Neural cell (in vitro differentiated cells): ENCODE measurements at regions not wholly inside any gene's neighbourhood (a gene's known extent, or its start where the extent isn't known, plus 50 kb on each side); places are given as distances from the start of the nearest gene placed in this dataset.

Experiments used
- H2AFZ ChIP-seq: fragments of 200-600, 300-800 bp; sonication (generic), shearing (Covaris generic); 2 replicates; pipeline ENCODE4 v1.6.0; 2014; ENCODE audit warnings: low read depth, mild to moderate bottlenecking, antibody characterized with exemption, low read length, moderate library complexity
- H3F3A ChIP-seq: fragments of 200-600 bp; shearing (Covaris generic); 2 replicates; pipeline ENCODE4 v1.6.1; 2016; ENCODE audit warnings: mild to moderate bottlenecking, moderate library complexity, mixed read lengths, antibody characterized with exemption, low read length; ENCODE audit not compliant: insufficient read depth, poor library complexity, severe bottlenecking
- H3K27ac ChIP-seq: fragments of 200-600, 300-800 bp; sonication (generic), shearing (Covaris generic); 2 replicates; pipeline ENCODE4 v1.5.1; 2014; ENCODE audit warnings: mild to moderate bottlenecking, low read length, moderate library complexity
- H3K27me3 ChIP-seq: fragments of 300-800, 200-600 bp; sonication (generic), shearing (Covaris generic); 2 replicates; pipeline ENCODE4 v1.6.0; 2014; ENCODE audit warnings: mild to moderate bottlenecking, low read depth, low read length, moderate library complexity; ENCODE audit not compliant: insufficient read depth
- H3K36me3 ChIP-seq: fragments of 300-800, 200-600 bp; sonication (generic), shearing (Covaris generic); 2 replicates; pipeline ENCODE4 v1.5.1; 2014; ENCODE audit warnings: mild to moderate bottlenecking, antibody characterized with exemption, low read length, moderate library complexity; ENCODE audit not compliant: insufficient read depth
- H3K4me2 ChIP-seq: fragments of 300-800, 200-600 bp; sonication (generic), shearing (Covaris generic); 2 replicates; pipeline ENCODE4 v1.6.0; 2014; ENCODE audit warnings: mild to moderate bottlenecking, low read length
- H3K4me3 ChIP-seq: fragments of 300-800, 200-600 bp; sonication (generic), shearing (Covaris generic); 2 replicates; pipeline ENCODE4 v1.5.1; 2014; ENCODE audit warnings: mild to moderate bottlenecking, low read length, moderate library complexity
- H3K79me2 ChIP-seq: fragments of 200-600 bp; shearing (Covaris generic); replicated peaks from 2 replicates; pipeline ENCODE4 v1.6.0; 2014; ENCODE audit warnings: mild to moderate bottlenecking, low read length, moderate library complexity; ENCODE audit not compliant: insufficient read depth
- H3K9ac ChIP-seq: fragments of 300-800, 200-600 bp; sonication (generic), shearing (Covaris generic); 2 replicates; pipeline ENCODE4 v1.6.1; 2016; ENCODE audit warnings: mild to moderate bottlenecking, low read length, mixed read lengths
- H3K9me2 ChIP-seq: fragments of 200-600 bp; shearing (Covaris generic); 2 replicates; pipeline ENCODE4 v1.6.1; 2016; ENCODE audit warnings: mild to moderate bottlenecking, low read length, mixed read lengths; ENCODE audit not compliant: insufficient read depth
- H3K9me3 ChIP-seq: fragments of 200-600, 300-800 bp; sonication (generic), shearing (Covaris generic); 2 replicates; pipeline ENCODE4 v1.6.1; 2016; ENCODE audit warnings: mild to moderate bottlenecking, mixed run types, low read length, moderate library complexity, mixed read lengths
- H4K20me1 ChIP-seq: fragments of 200-600 bp; shearing (Covaris generic); 2 replicates; pipeline ENCODE4 v1.6.1; 2016; ENCODE audit warnings: mild to moderate bottlenecking, mixed run types; ENCODE audit not compliant: insufficient read depth
- EP300 ChIP-seq: fragments of 450-650 bp; conservative IDR thresholded peaks from 2 replicates; pipeline ENCODE4 v1.6.1; 2014; ENCODE audit warnings: antibody characterized with exemption, mild to moderate bottlenecking, moderate library complexity; ENCODE audit not compliant: poor library complexity, severe bottlenecking
- EZH2 ChIP-seq: fragments of 200-600, 300-800 bp; shearing (Covaris generic), sonication (generic); IDR thresholded peaks from 2 replicates; pipeline ENCODE4 v1.6.1; 2014; ENCODE audit warnings: antibody characterized with exemption, low read length, borderline replicate concordance, mild to moderate bottlenecking; ENCODE audit not compliant: insufficient read depth, poor library complexity, severe bottlenecking
- MXI1 ChIP-seq: fragments of 450-650 bp; conservative IDR thresholded peaks from 2 replicates; pipeline ENCODE4 v1.6.1; 2014; ENCODE audit warnings: antibody characterized with exemption, mild to moderate bottlenecking; ENCODE audit not compliant: poor library complexity, severe bottlenecking
- POLR2AphosphoS5 ChIP-seq: IDR thresholded peaks from 2 replicates; pipeline ENCODE4 v1.6.1; 2012
- RAD21 ChIP-seq: fragments of 450-650 bp; conservative IDR thresholded peaks from 2 replicates; pipeline ENCODE4 v1.6.1; 2014; ENCODE audit warnings: antibody characterized with exemption, mild to moderate bottlenecking, moderate library complexity
- REST ChIP-seq: IDR thresholded peaks from 2 replicates; pipeline ENCODE4 v1.6.1; 2012; ENCODE audit warnings: borderline replicate concordance
- TAF1 ChIP-seq: IDR thresholded peaks from 2 replicates; pipeline ENCODE4 v1.6.1; 2012; ENCODE audit warnings: low read depth
- TF ChIP-seq, protein P1 (sequence below): fragments of 450-650 bp; IDR thresholded peaks from 2 replicates; pipeline ENCODE4 v1.5.1; 2014; ENCODE audit warnings: antibody characterized with exemption, mild to moderate bottlenecking, moderate library complexity; ENCODE audit not compliant: poor library complexity, severe bottlenecking

- no peaks in the 10 kb centered on the region for H3K79me2 ChIP-seq
- no peak overlapping the region for H2AFZ ChIP-seq
- H3K9ac ChIP-seq, result no peak overlapping the region
- H3K27me3 ChIP-seq, result no peaks in the 10 kb centered on the region
- no peaks in the 10 kb centered on the region for H3K36me3 ChIP-seq
- peaks cover 3% of the 10 kb centered on the region for H3K9me3 ChIP-seq
- no peaks in the 10 kb centered on the region for H4K20me1 ChIP-seq
- no peaks in the 10 kb centered on the region for H3F3A ChIP-seq
- H3K27ac ChIP-seq, result no peak overlapping the region
- no peak overlapping the region for H3K4me3 ChIP-seq
- TF ChIP-seq RAD21 (no peak), POLR2AphosphoS5 (no peak), EP300 (no peak)
- TF ChIP-seq, protein P1, sequence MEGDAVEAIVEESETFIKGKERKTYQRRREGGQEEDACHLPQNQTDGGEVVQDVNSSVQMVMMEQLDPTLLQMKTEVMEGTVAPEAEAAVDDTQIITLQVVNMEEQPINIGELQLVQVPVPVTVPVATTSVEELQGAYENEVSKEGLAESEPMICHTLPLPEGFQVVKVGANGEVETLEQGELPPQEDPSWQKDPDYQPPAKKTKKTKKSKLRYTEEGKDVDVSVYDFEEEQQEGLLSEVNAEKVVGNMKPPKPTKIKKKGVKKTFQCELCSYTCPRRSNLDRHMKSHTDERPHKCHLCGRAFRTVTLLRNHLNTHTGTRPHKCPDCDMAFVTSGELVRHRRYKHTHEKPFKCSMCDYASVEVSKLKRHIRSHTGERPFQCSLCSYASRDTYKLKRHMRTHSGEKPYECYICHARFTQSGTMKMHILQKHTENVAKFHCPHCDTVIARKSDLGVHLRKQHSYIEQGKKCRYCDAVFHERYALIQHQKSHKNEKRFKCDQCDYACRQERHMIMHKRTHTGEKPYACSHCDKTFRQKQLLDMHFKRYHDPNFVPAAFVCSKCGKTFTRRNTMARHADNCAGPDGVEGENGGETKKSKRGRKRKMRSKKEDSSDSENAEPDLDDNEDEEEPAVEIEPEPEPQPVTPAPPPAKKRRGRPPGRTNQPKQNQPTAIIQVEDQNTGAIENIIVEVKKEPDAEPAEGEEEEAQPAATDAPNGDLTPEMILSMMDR, result no peak
- no peaks in the 10 kb centered on the region for H3K9me2 ChIP-seq
- H3K4me2 ChIP-seq, result no peak overlapping the region
These were observed 131.0 kb downstream of the MEX3B start for GRCh38 chr15:81914734-81915256.

- Histone ChIP-seq H3K9me2 (no peaks in the 10 kb centered on the region), H3K79me2 (no peaks in the 10 kb centered on the region), H2AFZ (no peak overlapping the region), H3K4me2 (no peak overlapping the region), H4K20me1 (no peaks in the 10 kb centered on the region), H3K9ac (no peak overlapping the region), H3K4me3 (no peak overlapping the region), H3F3A (no peaks in the 10 kb centered on the region), H3K36me3 (no peaks in the 10 kb centered on the region), H3K27ac (no peak overlapping the region), H3K9me3 (peaks cover 3% of the 10 kb centered on the region), H3K27me3 (no peaks in the 10 kb centered on the region)
- no peak for TF ChIP-seq TAF1
- no peak for TF ChIP-seq MXI1
- no peak for TF ChIP-seq EZH2
- TF ChIP-seq RAD21, result no peak
- TF ChIP-seq REST, result no peak
These were observed 131.5 kb downstream of the MEX3B start for GRCh38 chr15:81914333-81914732.
